NCI-H2107 treated with DMSO at 0.1 percent for 48 hours (cell line): ENCODE measurements at regions not wholly inside any gene's neighbourhood (a gene's known extent, or its start where the extent isn't known, plus 50 kb on each side); places are given as distances from the start of the nearest gene placed in this dataset.

Experiments
- DNase-seq: peaks from one replicate; lab custom pipeline; 2025; ENCODE audit not compliant: unreplicated experiment; lab: John Stamatoyannopoulos, UW

DNA sequence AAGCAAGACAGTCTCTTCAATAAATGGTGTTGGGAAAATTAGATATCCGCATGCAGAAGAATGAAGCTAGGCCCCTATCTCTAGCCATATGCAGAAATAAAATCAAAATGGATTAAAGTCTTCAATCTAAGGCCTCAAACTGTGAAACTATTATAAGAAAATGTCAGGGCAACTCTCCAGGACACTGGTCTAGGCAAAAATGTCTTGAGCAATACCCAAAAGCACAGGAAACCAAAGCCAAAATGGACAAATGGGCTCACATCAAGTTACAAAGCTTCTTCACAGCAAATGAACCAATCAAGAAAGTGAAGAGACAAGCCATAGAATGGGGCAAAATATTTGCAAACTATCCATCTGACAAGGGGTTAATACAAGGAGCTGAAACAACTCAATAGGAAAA lies 338.8 kb downstream of the NNT start:
- no peak for DNase-seq

DNA sequence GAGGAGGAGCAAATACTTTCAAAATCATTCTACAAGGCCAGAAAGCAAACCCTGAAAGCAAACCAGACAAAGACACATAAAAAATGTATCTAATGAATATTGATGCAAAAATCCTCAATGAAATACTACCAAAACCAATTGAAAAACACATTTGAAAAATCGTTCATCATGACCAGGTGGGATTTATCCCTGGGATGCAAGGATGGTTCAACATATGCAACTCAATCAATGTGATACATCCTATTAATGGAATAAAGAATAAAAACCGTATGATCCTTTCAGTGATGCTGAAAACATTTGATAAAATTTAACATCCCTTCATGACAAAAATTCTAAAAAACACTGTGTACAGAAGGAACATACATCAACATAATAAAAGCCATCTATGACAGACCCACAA lies 337.6 kb downstream of the NNT start:
- no peak for DNase-seq

DNA sequence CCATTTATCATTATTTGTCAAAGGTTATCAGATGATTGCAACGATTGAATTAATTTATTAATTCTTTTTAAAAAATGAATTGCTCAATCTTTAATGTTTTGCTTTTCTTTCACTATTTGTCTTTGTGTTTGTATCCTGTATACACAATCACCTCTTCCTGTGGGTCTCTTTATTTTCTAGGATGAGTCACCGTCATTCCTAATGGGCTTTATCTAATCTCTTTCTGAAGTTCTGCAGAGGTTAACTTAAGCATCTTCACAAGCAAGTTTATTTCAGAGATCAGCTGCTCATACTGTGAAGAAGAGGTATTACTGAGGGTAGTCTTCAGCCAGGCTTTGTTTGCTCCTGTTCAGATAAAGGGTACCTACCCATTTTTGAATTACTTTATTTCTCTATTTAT lies 323.9 kb downstream of the NNT start:
- DNase-seq, result no peak

DNA sequence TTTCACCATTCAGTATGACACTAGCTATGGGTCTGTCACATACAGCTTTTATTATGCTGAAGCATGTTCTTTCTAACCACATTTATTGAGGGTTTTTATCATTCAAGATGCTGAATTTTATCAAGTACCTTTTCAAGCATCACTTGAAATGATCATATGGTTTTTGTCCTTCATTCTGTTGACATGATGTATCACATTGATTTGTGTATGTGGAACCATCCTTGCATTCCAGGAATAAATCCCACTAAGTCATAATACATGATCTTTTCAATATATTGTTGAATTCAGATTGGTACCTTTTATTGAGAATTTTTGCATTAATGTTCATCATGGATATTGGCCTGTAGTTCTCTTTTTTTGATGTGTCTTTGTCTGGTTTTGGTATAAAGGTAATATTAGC lies 317.4 kb downstream of the NNT start:
- no peak for DNase-seq

DNA sequence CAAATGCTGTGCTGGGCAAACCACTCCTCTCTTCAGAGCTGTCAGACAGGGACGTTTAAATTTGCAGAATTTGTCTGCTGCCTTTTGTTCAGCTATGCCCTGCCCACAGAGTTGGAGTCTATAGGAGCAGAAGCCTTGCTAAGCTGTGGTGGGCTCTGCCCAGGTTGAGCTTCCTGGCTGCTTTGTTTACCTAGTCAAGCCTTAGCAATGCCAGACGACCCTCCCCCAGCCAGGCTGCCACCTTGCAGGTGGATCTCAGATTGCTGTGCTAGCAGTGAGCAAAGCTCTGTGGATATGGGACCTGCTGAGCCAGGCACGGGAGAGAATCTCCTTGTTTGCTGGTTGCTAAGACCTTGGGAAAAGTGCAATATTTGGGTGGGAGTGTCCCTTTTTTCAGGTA lies 314.9 kb downstream of the NNT start:
- no peak for DNase-seq

DNA sequence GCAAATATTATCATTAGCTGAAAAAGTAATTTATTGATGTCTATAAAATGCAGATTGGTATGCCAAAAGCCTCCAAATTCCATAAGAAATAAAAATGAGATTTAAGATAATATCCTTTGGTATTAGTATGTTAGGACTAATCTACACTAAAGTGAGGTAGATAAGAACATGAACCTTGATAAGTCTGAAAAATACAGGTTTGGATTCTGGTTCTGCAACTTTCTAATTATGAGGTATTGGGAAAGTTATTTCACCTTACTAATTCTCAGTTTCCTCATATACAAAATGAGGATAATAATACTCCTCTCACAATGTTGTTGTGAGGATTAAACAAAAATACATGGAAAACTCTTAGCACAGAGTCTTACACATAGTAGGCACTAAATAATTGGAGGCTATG lies 300.1 kb downstream of the NNT start:
- no peak for DNase-seq

DNA sequence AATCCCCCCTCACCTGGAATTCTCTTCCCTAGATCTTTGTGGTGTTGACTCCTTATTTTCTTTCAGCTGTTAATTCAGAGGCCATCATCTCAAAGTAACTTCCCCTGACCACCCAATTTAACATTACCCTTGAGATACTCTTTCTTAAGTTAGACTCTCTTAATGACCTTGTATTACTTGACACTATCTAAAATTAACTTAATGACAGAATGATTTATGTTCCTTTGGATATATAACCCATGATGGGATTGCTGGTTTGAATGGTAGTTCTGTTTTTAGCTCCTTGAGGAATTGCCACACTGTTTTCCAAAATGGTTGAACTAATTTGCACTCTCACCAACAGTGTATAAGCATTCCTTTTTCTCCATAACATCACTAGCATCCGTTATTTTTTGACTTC lies 298.0 kb downstream of the NNT start:
- no peak for DNase-seq

DNA sequence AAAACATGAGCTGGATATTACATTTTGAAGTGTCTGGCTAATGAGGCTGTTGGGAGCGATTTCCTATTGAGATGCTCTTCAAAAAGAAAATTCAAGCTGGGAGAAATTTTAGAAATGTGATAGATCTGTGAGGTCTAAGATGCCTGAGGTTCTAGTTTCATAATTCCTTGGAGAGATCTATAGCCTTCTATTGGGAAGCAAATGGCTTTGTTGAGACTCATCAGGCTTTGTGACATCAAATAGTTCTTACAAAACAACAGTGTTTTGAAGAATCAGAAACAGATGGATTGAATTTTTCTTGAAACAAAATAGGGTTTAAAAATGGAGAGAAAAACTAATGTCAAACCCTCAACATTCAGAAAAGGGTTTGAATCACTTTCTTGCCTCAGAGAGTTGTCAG lies 292.9 kb downstream of the NNT start:
- DNase-seq, result no peak

DNA sequence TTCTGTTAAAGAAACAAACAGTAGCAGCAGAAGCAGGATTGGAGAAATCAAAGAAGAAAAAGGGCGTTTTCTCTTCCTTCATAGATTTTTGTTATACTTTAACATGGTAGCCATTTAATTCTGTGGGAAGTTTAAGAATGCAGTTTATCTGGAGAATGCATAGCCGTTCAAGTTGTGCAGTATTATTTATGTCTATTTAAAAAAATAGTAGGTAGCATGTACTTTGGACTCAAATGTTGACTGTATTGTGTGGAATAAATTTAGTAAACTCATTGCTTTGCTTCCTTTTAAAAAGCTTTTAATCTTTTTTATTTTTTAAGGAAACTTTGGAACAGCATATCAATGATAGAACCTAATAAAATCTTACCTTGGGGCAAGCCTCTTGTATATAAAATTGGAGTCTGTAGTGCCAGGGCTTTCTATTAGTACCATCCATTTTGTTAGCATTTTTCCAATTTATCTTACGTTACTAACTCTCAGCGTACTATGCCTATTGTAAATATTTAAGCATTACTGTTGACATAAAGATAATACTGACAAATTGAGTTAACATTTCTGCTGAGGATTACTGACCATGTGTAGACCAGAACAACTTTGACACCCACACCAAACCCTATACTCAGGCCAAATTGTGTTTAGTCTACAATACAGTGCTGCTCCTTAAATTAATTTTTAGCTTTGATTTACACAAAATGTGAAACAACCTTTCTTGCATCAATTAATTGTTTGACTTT lies 291.1 kb downstream of the NNT start:
- DNase-seq, result no peak

DNA sequence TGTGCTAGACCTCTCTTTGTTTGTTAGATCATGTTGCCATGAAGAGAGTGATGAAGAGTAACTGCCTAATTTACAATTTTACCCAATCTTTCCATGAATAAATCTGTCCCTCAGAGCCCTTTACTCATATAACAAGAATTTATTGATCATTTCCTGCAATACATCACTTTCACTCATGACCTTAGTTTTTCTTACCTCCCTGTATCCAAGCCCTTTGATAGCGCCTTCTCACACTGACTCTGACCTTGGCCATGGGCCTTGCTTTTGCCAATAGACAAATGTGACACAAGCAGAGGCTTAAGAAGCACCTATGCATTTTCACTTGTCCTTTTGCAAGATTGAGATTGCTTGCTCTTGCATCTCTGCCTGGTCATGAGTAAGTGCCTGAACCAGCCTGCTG lies 288.1 kb downstream of the NNT start:
- no peak for DNase-seq

DNA sequence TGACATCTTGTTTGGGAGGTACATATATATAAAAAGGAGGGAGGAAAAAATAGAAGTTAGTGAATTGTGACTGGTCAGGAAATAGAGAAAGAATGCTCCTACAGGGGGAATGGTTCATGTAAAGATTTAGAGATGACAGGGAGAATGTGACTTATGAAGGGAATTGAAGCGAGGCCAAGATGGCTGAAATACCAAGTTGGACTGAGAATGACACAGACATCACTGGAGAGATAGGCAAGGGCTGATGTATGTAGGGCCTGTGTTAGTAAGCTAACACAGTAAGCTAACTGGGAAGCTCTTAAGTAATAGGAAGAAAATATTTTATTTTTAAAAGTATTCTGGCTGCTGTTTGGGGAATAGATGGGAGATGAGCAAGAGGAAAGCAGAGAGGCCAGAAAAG lies 286.3 kb downstream of the NNT start:
- no peak for DNase-seq

DNA sequence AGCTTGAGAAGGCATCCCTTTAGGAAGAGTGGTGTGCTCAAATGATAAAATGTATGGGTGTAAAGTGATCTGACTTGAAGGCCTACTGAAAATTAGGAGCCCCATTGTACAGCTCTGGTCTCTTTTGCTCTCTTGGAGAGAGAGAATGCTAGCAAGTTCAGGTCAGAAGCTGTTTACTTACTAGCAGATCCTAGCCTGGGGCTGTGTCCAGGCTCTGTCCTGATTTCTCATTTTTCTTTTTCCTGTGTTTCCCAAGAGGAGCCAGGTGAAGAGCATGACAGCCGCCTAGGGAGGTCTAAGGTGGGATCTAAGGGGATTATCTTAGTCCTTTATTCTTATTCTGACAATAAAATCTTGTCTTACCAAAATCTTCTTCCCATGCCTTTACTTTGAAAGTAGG lies 272.8 kb downstream of the NNT start:
- no peak for DNase-seq

DNA sequence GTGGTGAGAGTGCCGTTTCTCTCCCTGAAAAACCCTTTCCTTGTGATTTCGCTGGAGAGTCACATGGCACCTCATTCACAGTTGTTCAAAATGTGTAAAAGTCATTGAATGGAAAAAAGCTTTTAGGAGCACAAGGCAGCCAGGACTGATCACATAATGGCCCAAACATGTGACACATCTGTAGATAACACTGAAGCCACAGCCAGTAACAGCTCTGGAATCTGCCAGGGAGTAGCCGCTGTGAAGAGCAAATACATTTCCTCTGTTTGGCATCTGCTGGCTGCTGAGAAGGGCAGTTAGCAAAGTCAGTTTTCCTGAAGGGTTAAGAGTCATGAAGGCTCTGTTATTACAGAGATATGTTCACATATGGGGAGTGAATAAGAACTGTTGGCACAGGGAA lies 271.8 kb downstream of the NNT start:
- no peak for DNase-seq

DNA sequence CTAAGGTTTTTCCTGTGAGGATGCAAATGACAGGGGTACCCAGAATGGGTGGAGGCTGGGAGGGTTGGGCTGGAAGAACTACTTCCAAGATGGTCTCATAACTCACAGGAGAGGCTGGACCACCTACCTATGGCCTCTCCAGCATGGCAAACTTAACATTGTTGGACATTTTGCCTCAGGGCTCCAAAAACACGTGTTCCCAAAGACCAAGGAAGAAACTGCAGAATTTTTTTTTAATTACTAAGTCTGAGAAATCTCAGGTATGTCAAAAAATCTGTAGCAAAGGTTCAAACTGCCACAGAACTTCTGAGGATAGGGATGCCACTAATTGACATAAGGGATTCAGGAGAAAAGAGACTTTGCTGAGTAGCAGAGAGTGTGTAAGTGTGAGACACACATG lies 270.8 kb downstream of the NNT start:
- DNase-seq, result no peak

DNA sequence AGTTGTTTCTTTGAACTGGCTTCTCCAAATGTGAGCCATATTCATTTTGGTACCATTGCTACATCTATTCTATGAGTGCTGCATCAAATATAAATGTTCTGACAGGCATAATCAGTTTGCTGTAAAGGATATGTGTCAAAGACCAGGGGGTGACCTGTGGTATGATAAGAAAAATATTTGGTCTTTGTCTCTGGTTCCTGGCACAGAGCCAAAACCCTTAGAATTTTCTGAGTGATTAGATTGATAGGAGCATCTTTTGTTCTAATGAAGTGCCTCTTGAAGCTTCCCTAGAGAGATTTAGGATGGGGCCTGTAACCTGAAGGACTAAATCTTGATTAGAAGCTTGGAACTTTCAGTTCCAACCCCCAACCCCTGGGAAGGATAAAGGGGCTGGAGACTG lies 256.3 kb downstream of the NNT start:
- DNase-seq, result no peak

DNA sequence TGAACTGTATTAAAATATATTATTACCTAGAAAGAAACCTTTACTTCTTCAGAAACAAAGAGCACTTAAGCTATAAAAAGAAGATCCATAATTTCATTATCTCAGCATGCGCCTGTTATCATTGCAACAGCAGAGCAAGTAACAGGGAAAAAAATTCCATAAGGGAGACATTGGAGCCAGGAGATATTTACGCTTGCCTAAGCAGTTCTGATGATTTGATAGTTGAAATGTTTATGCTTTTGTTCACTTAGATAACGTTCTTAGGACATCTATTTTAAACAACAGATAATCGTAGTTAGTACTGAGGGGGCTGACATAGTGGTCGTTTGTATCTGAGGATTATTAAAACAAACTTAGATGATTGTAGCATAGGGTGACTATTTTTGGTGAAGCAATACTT lies 252.5 kb downstream of the NNT start:
- no peak for DNase-seq

DNA sequence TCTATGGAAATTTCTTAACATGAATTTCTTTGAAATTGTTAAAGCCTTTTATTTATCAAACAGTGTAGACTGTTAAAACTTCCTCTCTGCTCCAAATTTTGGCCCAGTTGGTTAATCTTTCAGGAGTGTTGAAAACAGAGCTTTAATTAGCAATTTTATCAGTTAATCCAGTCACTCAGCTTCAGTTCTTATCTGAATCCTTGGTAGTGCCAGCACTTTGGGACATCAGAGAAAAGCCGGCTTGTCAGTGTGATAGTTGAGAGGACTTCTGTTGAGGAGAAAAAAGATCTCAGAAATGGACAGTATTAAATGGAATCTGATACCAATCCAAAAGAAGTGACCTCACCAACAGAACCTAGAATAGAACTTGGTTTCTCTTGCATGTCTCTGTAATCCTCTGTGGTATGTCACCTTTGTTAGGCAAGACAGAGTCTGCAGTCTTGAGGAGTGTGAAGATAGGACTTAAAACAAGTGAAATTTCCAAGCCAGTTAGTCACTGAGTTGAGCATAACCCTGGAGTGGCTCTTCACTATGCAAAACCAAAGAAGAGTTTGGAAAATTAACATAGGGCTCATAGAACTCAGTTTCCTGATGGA lies 251.8 kb downstream of the NNT start:
- DNase-seq, result no peak

DNA sequence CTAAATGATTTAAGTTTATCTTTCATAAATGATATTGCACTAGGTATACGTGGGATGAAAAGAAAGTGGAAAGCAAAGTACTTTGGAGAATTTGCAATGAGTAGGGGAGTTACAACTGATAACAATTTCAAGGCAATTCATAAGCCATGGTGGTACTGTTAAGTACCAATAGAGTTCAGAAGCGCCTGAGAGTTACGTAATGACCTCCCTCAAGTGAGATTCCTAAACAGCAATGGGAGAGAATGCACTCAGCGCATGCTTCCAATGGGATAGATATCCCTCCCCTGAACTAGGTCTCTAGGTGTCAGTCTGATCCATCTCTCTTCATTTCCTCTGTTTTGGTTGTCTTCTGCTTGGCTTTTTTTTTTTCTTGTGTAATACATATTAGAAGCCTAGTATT lies 249.3 kb downstream of the NNT start:
- DNase-seq, result no peak

DNA sequence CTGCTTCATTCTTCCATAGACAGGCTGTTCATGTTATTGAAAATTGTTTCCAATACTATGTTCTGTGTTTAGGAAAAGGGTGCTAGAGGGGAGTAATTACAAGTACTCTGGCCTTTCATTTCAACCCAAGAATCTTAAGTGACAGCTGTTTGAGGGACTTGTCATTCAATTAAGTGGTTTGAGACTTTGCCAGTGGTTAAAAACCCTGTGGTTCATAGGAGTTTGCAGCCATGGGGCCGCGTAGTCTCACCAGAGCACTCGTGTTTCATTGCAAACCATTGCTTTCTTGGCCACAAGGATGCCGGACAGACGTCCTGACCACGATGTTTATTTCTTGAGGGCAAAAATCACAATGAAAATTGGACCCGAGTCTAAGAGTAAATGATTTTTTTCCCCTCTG lies 248.8 kb downstream of the NNT start:
- DNase-seq, result no peak

DNA sequence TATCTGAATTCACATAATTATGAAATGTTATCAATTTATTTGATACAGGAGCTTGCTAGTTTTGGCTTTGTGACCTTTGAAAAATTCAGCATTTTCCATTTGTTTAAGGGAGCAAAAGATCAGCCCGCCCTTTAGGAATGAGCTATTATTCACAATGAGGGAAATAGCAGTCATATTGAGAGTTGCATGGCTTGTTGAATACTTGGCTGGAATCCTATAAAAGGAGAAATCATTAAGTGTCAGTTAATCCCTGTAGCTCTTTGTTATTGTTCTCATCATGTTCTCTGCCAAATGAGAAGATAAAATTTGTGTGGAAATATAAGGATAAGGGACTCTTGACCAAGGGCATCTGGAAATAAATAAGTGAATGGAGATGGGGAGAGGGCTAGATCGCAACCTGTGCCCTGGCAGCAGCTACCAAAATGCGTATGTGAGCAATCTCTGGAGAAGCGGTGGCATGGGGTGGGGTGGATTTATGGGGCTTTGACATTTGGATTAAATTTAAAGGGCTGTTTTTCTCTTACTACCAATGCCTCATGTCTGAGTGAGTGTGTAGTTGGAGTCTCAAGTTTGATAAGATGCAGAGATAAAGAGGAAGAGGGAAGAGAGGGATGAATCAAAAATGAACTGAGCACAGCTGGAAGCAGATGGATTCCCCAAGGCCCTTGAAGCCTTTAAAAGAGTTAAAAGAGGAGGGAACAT lies 237.6 kb downstream of the NNT start:
- no peak for DNase-seq

DNA sequence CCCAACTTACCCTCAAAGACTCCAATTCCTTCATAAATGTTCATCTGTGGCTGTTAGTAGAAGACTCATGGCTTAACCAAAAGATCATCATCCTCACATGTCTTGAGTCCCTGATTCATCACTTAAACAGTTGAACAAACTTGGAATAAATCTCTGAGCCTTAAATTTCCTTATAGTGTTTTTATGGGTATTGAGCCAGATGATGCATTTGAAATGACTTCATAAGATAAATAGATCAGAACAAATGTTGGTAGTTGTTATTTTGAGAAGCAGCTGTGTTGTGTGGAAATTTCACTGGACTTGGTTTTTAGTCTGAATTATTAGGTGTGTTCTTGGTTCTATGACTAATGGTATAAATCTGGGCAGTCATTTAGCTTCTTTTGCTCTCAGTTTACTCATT lies 236.2 kb downstream of the NNT start:
- no peak for DNase-seq

DNA sequence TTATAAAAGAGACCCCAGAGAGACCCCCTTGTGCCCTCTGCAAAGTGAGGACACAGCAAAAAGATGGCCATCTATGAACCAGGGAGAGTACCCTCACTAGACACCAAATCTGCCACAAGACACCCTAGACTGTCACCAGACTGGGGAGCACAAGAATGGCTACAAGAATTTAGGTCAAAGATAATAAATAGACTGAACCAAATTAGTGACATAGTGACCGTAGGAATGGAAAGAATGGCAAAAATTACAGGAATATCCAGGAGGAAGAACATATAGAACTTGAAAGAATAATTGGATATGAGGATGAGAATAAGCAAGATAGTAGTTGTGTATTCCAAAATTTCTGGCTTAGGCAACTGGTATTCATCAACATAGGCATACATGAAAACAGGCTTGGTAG lies 235.0 kb downstream of the NNT start:
- no peak for DNase-seq

DNA sequence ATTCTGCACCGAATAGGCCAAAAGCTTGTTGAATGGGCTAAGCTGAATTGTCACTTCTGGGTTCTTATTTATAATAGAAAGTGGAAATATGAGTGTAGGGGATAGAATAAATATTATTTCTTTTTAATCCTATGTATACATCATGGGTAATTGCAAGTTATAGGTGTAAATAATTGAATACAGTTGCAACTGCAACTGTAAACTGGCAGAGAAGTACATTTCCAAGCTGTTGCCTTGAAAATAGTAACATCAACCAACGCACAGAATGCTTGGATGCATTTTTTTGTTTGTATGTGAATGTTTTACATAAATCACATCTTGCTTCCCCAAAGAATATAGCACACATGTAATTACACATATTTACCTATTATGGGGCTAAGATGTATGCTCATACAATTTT lies 234.1 kb downstream of the NNT start:
- DNase-seq, result no peak
